HUES48 (cell line): ENCODE measurements at regions not wholly inside any gene's neighbourhood (a gene's known extent, or its start where the extent isn't known, plus 50 kb on each side); places are given as distances from the start of the nearest gene placed in this dataset.

Experiments
- H3K27ac ChIP-seq: one replicate; pipeline ENCODE4 v1.7.0; 2013; ENCODE audit warnings: low read depth, low read length, inconsistent platforms
- H3K27me3 ChIP-seq: 2 replicates; pipeline ENCODE4 v1.6.1; 2013; ENCODE audit warnings: mild to moderate bottlenecking, low read length; ENCODE audit not compliant: control insufficient read depth, insufficient read depth
- H3K36me3 ChIP-seq: 2 replicates; pipeline ENCODE4 v1.6.1; 2013; ENCODE audit warnings: low read length; ENCODE audit not compliant: control insufficient read depth, insufficient read depth
- H3K4me1 ChIP-seq: 2 replicates; pipeline ENCODE4 v1.6.1; 2013; ENCODE audit warnings: mild to moderate bottlenecking, low read length; ENCODE audit not compliant: control insufficient read depth, insufficient read depth
- H3K4me3 ChIP-seq: 2 replicates; pipeline ENCODE4 v1.5.1; 2013; ENCODE audit warnings: mild to moderate bottlenecking, low read depth, low read length
- H3K9ac ChIP-seq: 2 replicates; pipeline ENCODE4 v1.6.1; 2013; ENCODE audit warnings: mild to moderate bottlenecking, low read depth, low read length, moderate library complexity
- H3K9me3 ChIP-seq: 2 replicates; pipeline ENCODE4 v1.6.1; 2013; ENCODE audit warnings: low read length; ENCODE audit not compliant: control insufficient read depth, insufficient read depth

GRCh38 chr17:79246225-79247190, 171.9 kb downstream of the ENGASE start:
- H3K27me3 ChIP-seq = 0 out of 2 replicates have a peak, but pooled peaks cover 3% of the 10 kb centered on the region

GRCh38 chr17:79244665-79245064, 170.0 kb downstream of the ENGASE start:
- H3K4me1 ChIP-seq = no peaks in the 10 kb centered on the region
- H3K4me3 ChIP-seq = no peak overlapping the region
- H3K9me3 ChIP-seq = no peaks in the 10 kb centered on the region
- H3K36me3 ChIP-seq = no peaks in the 10 kb centered on the region
- 0 out of 2 replicates have a peak, but pooled peaks cover 3% of the 10 kb centered on the region for H3K27me3 ChIP-seq
- no peak overlapping the region for H3K27ac ChIP-seq
- H3K9ac ChIP-seq = no peak overlapping the region

More at GRCh38 chr17:79246225-79247190, 171.9 kb downstream of the ENGASE start:
- H3K4me1 ChIP-seq = no peaks in the 10 kb centered on the region
- no peak overlapping the region for H3K4me3 ChIP-seq
- H3K36me3 ChIP-seq = no peaks in the 10 kb centered on the region
- H3K9ac ChIP-seq = no peak overlapping the region
- no peaks in the 10 kb centered on the region for H3K9me3 ChIP-seq
- H3K27ac ChIP-seq = no peak overlapping the region

DNA sequence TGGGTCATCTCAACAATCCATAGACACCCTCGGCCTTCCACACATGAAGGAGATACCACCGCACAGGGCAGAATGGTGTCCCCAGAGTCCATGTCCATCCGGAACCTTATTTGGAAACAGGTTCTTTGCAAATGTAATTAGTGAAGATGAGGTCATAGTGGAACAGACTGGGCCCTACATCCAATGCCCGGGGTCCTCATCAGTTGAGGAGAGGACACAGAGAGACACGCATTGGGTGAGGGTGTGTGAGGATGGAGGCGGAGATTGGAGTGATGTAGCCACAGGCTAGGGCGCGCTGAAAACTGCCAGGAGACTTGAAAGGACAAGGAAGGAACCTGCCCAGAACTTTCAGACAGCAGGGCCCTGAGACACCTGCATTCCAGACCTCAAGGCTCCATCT, 169.4 kb downstream of the ENGASE start:
- Histone ChIP-seq H3K27me3 (0 out of 2 replicates have a peak, but pooled peaks cover under 1% of the 10 kb centered on the region), H3K4me3 (no peak overlapping the region), H3K36me3 (no peaks in the 10 kb centered on the region), H3K27ac (no peak overlapping the region), H3K4me1 (no peaks in the 10 kb centered on the region), H3K9me3 (no peaks in the 10 kb centered on the region), H3K9ac (no peak overlapping the region)

DNA sequence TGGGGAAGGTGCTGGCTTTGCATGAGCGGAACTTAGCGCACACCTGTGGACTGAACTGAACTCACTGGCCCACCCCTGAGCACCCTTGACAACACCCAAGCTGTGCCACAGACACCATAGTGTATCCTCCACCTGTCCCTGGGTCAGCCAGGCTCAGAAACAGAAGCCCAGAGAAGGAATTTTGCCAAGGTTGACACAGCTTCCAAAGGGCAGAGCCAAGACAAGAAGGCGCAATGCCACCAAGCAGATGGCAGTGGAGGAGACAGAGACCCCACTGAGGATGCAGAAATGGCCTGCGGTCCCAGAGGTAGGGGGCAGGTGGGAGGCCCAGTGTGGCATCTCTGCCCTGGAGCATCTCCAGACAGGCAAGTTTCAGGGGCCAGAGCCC, 169.0 kb downstream of the ENGASE start:
- H3K9ac ChIP-seq = no peak overlapping the region

GRCh38 chr17:79242873-79243602, 168.4 kb downstream of the ENGASE start:
- Histone ChIP-seq H3K9me3 (no peaks in the 10 kb centered on the region), H3K27ac (no peak overlapping the region), H3K4me3 (no peak overlapping the region), H3K4me1 (no peaks in the 10 kb centered on the region), H3K36me3 (no peaks in the 10 kb centered on the region), H3K27me3 (no peaks in the 10 kb centered on the region), H3K9ac (no peak overlapping the region)

More for the DNA sequence above, 169.0 kb downstream of the ENGASE start:
- H3K4me1 ChIP-seq = no peaks in the 10 kb centered on the region
- no peak overlapping the region for H3K27ac ChIP-seq
- H3K27me3 ChIP-seq = no peaks in the 10 kb centered on the region
- H3K9me3 ChIP-seq = no peaks in the 10 kb centered on the region
- no peak overlapping the region for H3K4me3 ChIP-seq
- no peaks in the 10 kb centered on the region for H3K36me3 ChIP-seq

GRCh38 chr17:79242393-79242792, 167.8 kb downstream of the ENGASE start:
- H3K4me1 ChIP-seq = no peaks in the 10 kb centered on the region
- H3K9me3 ChIP-seq = no peaks in the 10 kb centered on the region
- H3K27ac ChIP-seq = no peak overlapping the region
- H3K9ac ChIP-seq = no peak overlapping the region
- no peak overlapping the region for H3K4me3 ChIP-seq
- no peaks in the 10 kb centered on the region for H3K36me3 ChIP-seq
- no peaks in the 10 kb centered on the region for H3K27me3 ChIP-seq

GRCh38 chr17:79241616-79242015, 167.0 kb downstream of the ENGASE start:
- no peaks in the 10 kb centered on the region for H3K27me3 ChIP-seq
- H3K4me3 ChIP-seq = no peak overlapping the region
- H3K9me3 ChIP-seq = no peaks in the 10 kb centered on the region
- no peak overlapping the region for H3K27ac ChIP-seq
- no peaks in the 10 kb centered on the region for H3K36me3 ChIP-seq
- H3K4me1 ChIP-seq = no peaks in the 10 kb centered on the region
- no peak overlapping the region for H3K9ac ChIP-seq

DNA sequence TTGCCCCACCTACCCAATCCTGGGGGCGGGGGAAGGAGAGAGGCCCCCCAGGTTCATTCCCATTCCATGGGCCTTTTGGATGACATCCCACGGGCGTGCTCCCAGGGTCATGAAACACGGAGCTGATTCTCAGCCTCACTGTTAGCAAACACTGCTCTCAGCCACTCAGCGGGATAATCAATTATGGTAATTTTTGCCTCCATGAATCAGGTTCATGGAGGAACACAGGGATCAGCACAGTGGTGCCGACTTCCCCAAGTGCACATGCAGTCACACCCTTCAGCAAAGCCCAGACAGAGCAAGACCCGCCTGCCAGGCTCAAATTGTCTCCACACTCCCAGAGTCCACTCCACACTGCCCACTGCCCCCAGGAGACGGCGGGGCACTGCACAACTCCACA, 164.6 kb downstream of the ENGASE start:
- no peaks in the 10 kb centered on the region for H3K27me3 ChIP-seq
- H3K4me3 ChIP-seq = no peak overlapping the region
- H3K9ac ChIP-seq = no peak overlapping the region
- H3K4me1 ChIP-seq = no peaks in the 10 kb centered on the region
- no peak overlapping the region for H3K27ac ChIP-seq
- no peaks in the 10 kb centered on the region for H3K9me3 ChIP-seq
- no peaks in the 10 kb centered on the region for H3K36me3 ChIP-seq

- no peaks in the 10 kb centered on the region for H3K27me3 ChIP-seq
- no peaks in the 10 kb centered on the region for H3K4me1 ChIP-seq
- H3K27ac ChIP-seq = no peak overlapping the region
- H3K4me3 ChIP-seq = no peak overlapping the region
- H3K9ac ChIP-seq = no peak overlapping the region
- H3K9me3 ChIP-seq = no peaks in the 10 kb centered on the region
- H3K36me3 ChIP-seq = no peaks in the 10 kb centered on the region
Measured at GRCh38 chr17:79237448-79238053, 162.9 kb downstream of the ENGASE start.

- no peaks in the 10 kb centered on the region for H3K27me3 ChIP-seq
- H3K4me3 ChIP-seq = no peak overlapping the region
- no peaks in the 10 kb centered on the region for H3K4me1 ChIP-seq
- H3K36me3 ChIP-seq = no peaks in the 10 kb centered on the region
- H3K27ac ChIP-seq = no peak overlapping the region
- H3K9ac ChIP-seq = no peak overlapping the region
- H3K9me3 ChIP-seq = no peaks in the 10 kb centered on the region
Measured at GRCh38 chr17:79235808-79236207, 161.2 kb downstream of the ENGASE start.
